ENCODE measurements at regions not wholly inside any gene's neighbourhood (a gene's known extent, or its start where the extent isn't known, plus 50 kb on each side); places are given as distances from the start of the nearest gene placed in this dataset.

GRCh38 chr3:63015614-63016309 is 140.5 kb upstream of the CADPS start:
- no peak for TF ChIP-seq CREB1 (IDR thresholded peaks at IDR 0.05; ENCODE audit: low read depth)
- no peak for TF ChIP-seq ZBTB7A (IDR thresholded peaks at IDR 0.05; ENCODE audit: low read depth)
- no peak for TF ChIP-seq CEBPB (IDR thresholded peaks at IDR 0.05)
- TF ChIP-seq FOXM1 (IDR thresholded peaks at IDR 0.05; ENCODE audit: borderline replicate concordance, low read depth), result no peak
- no peak for TF ChIP-seq TCF12 (IDR thresholded peaks at IDR 0.05; ENCODE audit: low read depth)
- TF ChIP-seq TAF1 (IDR thresholded peaks at IDR 0.05; ENCODE audit: low read depth), result no peak
- no peak for TF ChIP-seq RAD21 (IDR thresholded peaks at IDR 0.05; ENCODE audit: low read depth)
- TF ChIP-seq YY1 (IDR thresholded peaks at IDR 0.05; ENCODE audit: low read depth), result no peak
- TF ChIP-seq, protein P1, sequence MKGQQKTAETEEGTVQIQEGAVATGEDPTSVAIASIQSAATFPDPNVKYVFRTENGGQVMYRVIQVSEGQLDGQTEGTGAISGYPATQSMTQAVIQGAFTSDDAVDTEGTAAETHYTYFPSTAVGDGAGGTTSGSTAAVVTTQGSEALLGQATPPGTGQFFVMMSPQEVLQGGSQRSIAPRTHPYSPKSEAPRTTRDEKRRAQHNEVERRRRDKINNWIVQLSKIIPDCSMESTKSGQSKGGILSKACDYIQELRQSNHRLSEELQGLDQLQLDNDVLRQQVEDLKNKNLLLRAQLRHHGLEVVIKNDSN (IDR thresholded peaks at IDR 0.05), result no peak
- TF ChIP-seq REST (IDR thresholded peaks at IDR 0.05; ENCODE audit: low read depth), result no peak
- TF ChIP-seq, protein P2, sequence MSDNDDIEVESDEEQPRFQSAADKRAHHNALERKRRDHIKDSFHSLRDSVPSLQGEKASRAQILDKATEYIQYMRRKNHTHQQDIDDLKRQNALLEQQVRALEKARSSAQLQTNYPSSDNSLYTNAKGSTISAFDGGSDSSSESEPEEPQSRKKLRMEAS (IDR thresholded peaks at IDR 0.05), result no peak
- no peak for TF ChIP-seq NFIC (IDR thresholded peaks at IDR 0.05)
- no peak for TF ChIP-seq TEAD4 (IDR thresholded peaks at IDR 0.05)
- no peak for TF ChIP-seq EP300 (IDR thresholded peaks at IDR 0.05; ENCODE audit: borderline replicate concordance)

DNA sequence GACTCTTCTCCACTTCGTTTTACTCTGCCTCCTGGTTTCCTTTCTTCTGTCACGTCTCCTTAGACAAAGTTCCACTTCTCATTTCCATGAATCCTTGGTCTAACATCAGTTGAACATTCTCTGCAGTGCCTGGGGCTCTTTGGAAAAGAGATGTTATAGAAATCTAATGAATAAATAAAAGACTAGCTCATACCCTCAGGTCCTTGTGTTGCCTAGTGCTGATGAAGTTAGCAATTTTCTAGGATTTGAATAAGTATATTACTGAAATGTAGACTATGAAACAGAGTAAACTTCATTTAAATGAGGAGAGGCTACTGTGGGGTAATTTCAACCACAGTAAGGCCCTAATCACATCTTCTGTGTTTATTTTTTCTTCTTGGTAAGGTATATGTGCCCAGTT is 146.9 kb upstream of the CADPS start:
- TF ChIP-seq FOXM1 (IDR thresholded peaks at IDR 0.05; ENCODE audit: borderline replicate concordance, low read depth), result no peak
- TF ChIP-seq TCF12 (IDR thresholded peaks at IDR 0.05; ENCODE audit: low read depth), result no peak
- TF ChIP-seq TEAD4 (IDR thresholded peaks at IDR 0.05), result no peak
- TF ChIP-seq ZBTB7A (IDR thresholded peaks at IDR 0.05; ENCODE audit: low read depth), result no peak
- no peak for TF ChIP-seq CEBPB (IDR thresholded peaks at IDR 0.05)
- TF ChIP-seq EP300 (IDR thresholded peaks at IDR 0.05; ENCODE audit: borderline replicate concordance), result no peak
- no peak for TF ChIP-seq REST (IDR thresholded peaks at IDR 0.05; ENCODE audit: low read depth)
- TF ChIP-seq, protein P2 (IDR thresholded peaks at IDR 0.05), result no peak

- TF ChIP-seq NFIC (IDR thresholded peaks at IDR 0.05) (no peak), FOXM1 (IDR thresholded peaks at IDR 0.05; ENCODE audit: borderline replicate concordance, low read depth) (no peak), RAD21 (IDR thresholded peaks at IDR 0.05; ENCODE audit: low read depth) (no peak), EP300 (IDR thresholded peaks at IDR 0.05; ENCODE audit: borderline replicate concordance) (no peak), TCF12 (IDR thresholded peaks at IDR 0.05; ENCODE audit: low read depth) (no peak), CEBPB (IDR thresholded peaks at IDR 0.05) (no peak), REST (IDR thresholded peaks at IDR 0.05; ENCODE audit: low read depth) (no peak), CREB1 (IDR thresholded peaks at IDR 0.05; ENCODE audit: low read depth) (no peak), TAF1 (IDR thresholded peaks at IDR 0.05; ENCODE audit: low read depth) (no peak), YY1 (IDR thresholded peaks at IDR 0.05; ENCODE audit: low read depth) (no peak), TEAD4 (IDR thresholded peaks at IDR 0.05) (no peak)
- TF ChIP-seq, protein P1 (IDR thresholded peaks at IDR 0.05), result no peak
- TF ChIP-seq, protein P2 (IDR thresholded peaks at IDR 0.05), result no peak
These were observed 151.5 kb upstream of the CADPS start for GRCh38 chr3:63026722-63027121.

DNA sequence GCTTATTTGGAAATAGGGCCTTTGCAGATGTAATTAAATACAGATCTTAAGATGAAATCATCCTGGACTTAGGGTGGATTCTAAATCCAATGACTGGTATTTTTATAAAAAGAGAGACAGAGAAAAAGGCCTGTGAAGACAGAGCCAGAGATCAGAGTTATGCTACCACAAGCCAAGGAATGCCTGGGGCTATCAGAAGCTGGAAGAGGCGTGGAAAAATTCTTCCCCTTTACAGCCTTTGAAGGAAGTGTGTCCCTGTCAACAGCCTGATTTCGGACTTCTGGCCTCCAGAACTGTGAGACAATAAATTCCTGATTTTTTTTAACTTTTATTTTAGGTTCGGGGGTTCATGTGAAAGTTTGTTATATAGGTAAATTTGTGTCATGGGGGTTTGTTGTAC is 154.1 kb upstream of the CADPS start:
- TF ChIP-seq FOXM1 (IDR thresholded peaks at IDR 0.05; ENCODE audit: borderline replicate concordance, low read depth) (no peak), YY1 (IDR thresholded peaks at IDR 0.05; ENCODE audit: low read depth) (no peak), REST (IDR thresholded peaks at IDR 0.05; ENCODE audit: low read depth) (no peak), RAD21 (IDR thresholded peaks at IDR 0.05; ENCODE audit: low read depth) (no peak), EP300 (IDR thresholded peaks at IDR 0.05; ENCODE audit: borderline replicate concordance) (no peak), TEAD4 (IDR thresholded peaks at IDR 0.05) (no peak), ZBTB7A (IDR thresholded peaks at IDR 0.05; ENCODE audit: low read depth) (no peak), NFIC (IDR thresholded peaks at IDR 0.05) (no peak), TCF12 (IDR thresholded peaks at IDR 0.05; ENCODE audit: low read depth) (no peak), TAF1 (IDR thresholded peaks at IDR 0.05; ENCODE audit: low read depth) (no peak), CEBPB (IDR thresholded peaks at IDR 0.05) (no peak), CREB1 (IDR thresholded peaks at IDR 0.05; ENCODE audit: low read depth) (no peak), EGR1 (IDR thresholded peaks at IDR 0.05) (no peak)
- TF ChIP-seq, protein P1 (IDR thresholded peaks at IDR 0.05), result no peak
- TF ChIP-seq, protein P2 (IDR thresholded peaks at IDR 0.05), result no peak
